HepG2 (cell line): ENCODE measurements at regions not wholly inside any gene's neighbourhood (a gene's known extent, or its start where the extent isn't known, plus 50 kb on each side); places are given as distances from the start of the nearest gene placed in this dataset.

Source experiments
- ATAC-seq: fragments of 200-7000 bp; cut with Tn5 transposase; 3 replicates; pipeline ENCODE4 v1.9.1; 2020; ENCODE audit warnings: mild to moderate bottlenecking, moderate library complexity
- BruUV-seq: library from RNA; stranded (reverse); fragments of 400-500 nt; replicated peaks from 2 replicates; lab custom pipeline; 2021; lab: Mats Ljungman, UMichigan
- CTCF ChIA-PET: fragments of 300-600 bp; formaldehyde crosslinking; extraction: SDS; loops from one replicate; lab custom pipeline; 2021; ENCODE audit warnings: low total read pairs, inconsistent platforms, low intra/inter-chr PET ratio; lab: Yijun Ruan, JAX
- POLR2A ChIA-PET: fragments of 350-600 bp; sonication (Branson Sonifier 250); formaldehyde crosslinking; loops from one replicate; lab custom pipeline; 2020; ENCODE audit warnings: antibody characterized with exemption, inconsistent platforms; lab: Yijun Ruan, JAX
- DNase-seq: peaks from one replicate; pipeline ENCODE4 v3.0.0-alpha.2; 2015; ENCODE audit warnings: low spot score
- FAIRE-seq: peaks from 3 replicates; lab custom pipeline; 2011; peaks lifted over from hg19 to GRCh38; lab: Jason Lieb, UNC
- H2AFZ ChIP-seq: one replicate; pipeline ENCODE4 v1.6.1; 2011; ENCODE audit warnings: low read length, inconsistent platforms
- H3K27ac ChIP-seq: fragments of 300-600 bp; 3 replicates; pipeline ENCODE4 v1.8.0; 2011; ENCODE audit warnings: mixed run types, mild to moderate bottlenecking, mixed read lengths, low read length, inconsistent platforms; ENCODE audit not compliant: insufficient read depth; ENCODE audit errors: extremely low read length
- H3K27me3 ChIP-seq, 2 experiments: fragments of 200-600 bp in 1 of 2; 2 replicates in 1 of 2; 3 replicates in 1 of 2; pipeline versions ENCODE4 v1.6.0 to v1.8.0; 2011; ENCODE audit warnings: low read length in 2 of 2, mild to moderate bottlenecking in 2 of 2, moderate library complexity in 2 of 2, inconsistent platforms in 1 of 2; ENCODE audit not compliant: insufficient read depth in 2 of 2, control insufficient read depth in 1 of 2
- H3K36me3 ChIP-seq, 2 experiments: fragments of 200-600 bp in 1 of 2; replicated peaks in 1 of 2; 2 replicates in 1 of 2; 3 replicates in 1 of 2; pipeline versions ENCODE4 v1.5.1 to v1.8.0; 2011; ENCODE audit warnings: low read length in 2 of 2, inconsistent platforms in 1 of 2; ENCODE audit not compliant: insufficient read depth in 2 of 2, control insufficient read depth in 1 of 2
- H3K4me1 ChIP-seq: 2 replicates; pipeline ENCODE4 v1.5.1; 2012; ENCODE audit warnings: low read length, inconsistent platforms; ENCODE audit not compliant: insufficient read depth
- H3K4me2 ChIP-seq: 2 replicates; pipeline ENCODE4 v1.6.0; 2011; ENCODE audit warnings: low read depth, low read length, inconsistent platforms
- H3K4me3 ChIP-seq, 3 experiments: fragments of 200-600 bp in 1 of 3; sonication (generic), shearing (Covaris generic) in 1 of 3; replicated peaks in 1 of 3; 2 replicates each; pipeline ENCODE4 v1.5.1; 2011 to 2016; ENCODE audit warnings: low read length in 3 of 3, inconsistent platforms in 2 of 3, low read depth in 2 of 3, mild to moderate bottlenecking in 2 of 3, control low read depth in 1 of 3, mixed read lengths in 1 of 3; ENCODE audit not compliant: insufficient read depth in 1 of 3
- H3K79me2 ChIP-seq: one replicate; pipeline ENCODE4 v1.6.1; 2011; ENCODE audit warnings: low read length, inconsistent platforms; ENCODE audit not compliant: insufficient read depth
- H3K9ac ChIP-seq: 2 replicates; pipeline ENCODE4 v1.6.0; 2011; ENCODE audit warnings: mild to moderate bottlenecking, low read depth, low read length, inconsistent platforms; ENCODE audit not compliant: insufficient read depth
- H3K9me3 ChIP-seq: 2 replicates; pipeline ENCODE4 v1.5.1; 2012; ENCODE audit warnings: mild to moderate bottlenecking, low read length
- H4K20me1 ChIP-seq: 2 replicates; pipeline ENCODE4 v1.6.0; 2011; ENCODE audit warnings: inconsistent platforms, mild to moderate bottlenecking, low read length, moderate library complexity; ENCODE audit not compliant: insufficient read depth
- KDM1A ChIP-seq: IDR thresholded peaks from 2 replicates; pipeline ENCODE4 v1.6.1; 2016; ENCODE audit warnings: missing compliant biosample characterization
- MAFG ChIP-seq: sonication (generic); formaldehyde crosslinking; IDR thresholded peaks from 2 replicates; pipeline ENCODE4 v1.5.1; 2020; ENCODE audit warnings: mild to moderate bottlenecking, missing genetic modification reagents
- NAIF1 ChIP-seq: sonication (generic); formaldehyde crosslinking; IDR thresholded peaks from 2 replicates; pipeline ENCODE4 v1.5.0; 2020; ENCODE audit warnings: mild to moderate bottlenecking, missing genetic modification reagents, borderline replicate concordance
- PTBP1 ChIP-seq: fragments of 200-400 bp; formaldehyde crosslinking; IDR thresholded peaks from 2 replicates; pipeline ENCODE4 v1.6.1; 2018; ENCODE audit warnings: low read length, low read depth; ENCODE audit not compliant: poor library complexity, severe bottlenecking
- ZBTB1 ChIP-seq: sonication (generic); formaldehyde crosslinking; IDR thresholded peaks from 2 replicates; pipeline ENCODE4 v1.4.0; 2020; ENCODE audit warnings: missing genetic modification reagents, borderline replicate concordance
- ZNF225 ChIP-seq: sonication (generic); formaldehyde crosslinking; IDR thresholded peaks from 2 replicates; pipeline ENCODE4 v1.4.0; 2020; ENCODE audit warnings: mild to moderate bottlenecking, missing genetic modification reagents
- ZNF333 ChIP-seq: sonication (generic); formaldehyde crosslinking; IDR thresholded peaks from 2 replicates; pipeline ENCODE4 v1.4.0; 2020; ENCODE audit warnings: mild to moderate bottlenecking, missing genetic modification reagents, borderline replicate concordance
- ZSCAN21 ChIP-seq: sonication (generic); formaldehyde crosslinking; IDR thresholded peaks from 2 replicates; pipeline ENCODE4 v1.8.0; 2022; ENCODE audit warnings: mild to moderate bottlenecking, missing genetic modification reagents, moderate library complexity, borderline replicate concordance
- WGBS: methylation state at CpG from one replicate; pipeline ENCODE4 v1.1.6; 2017; ENCODE audit warnings: low lambda C conversion rate; 5-methylcytosine and 5-hydroxymethylcytosine counted together
- in situ Hi-C: cut with HindIII; loops from 2 replicates; pipeline ENCODE4 v1.10.0; 2017; ENCODE audit warnings: low pct_unique_long_range_greater_than_20kb; ENCODE audit not compliant: extremely low pct_ligation_motif_present
- intact Hi-C: fragments of 100-400 bp; cut with micrococcal nuclease; formaldehyde crosslinking; loops from one replicate; pipeline ENCODE4 v1.10.0; 2022; ENCODE audit not compliant: unreplicated experiment
- TF ChIP-seq, protein P1 (sequence below): IDR thresholded peaks from 2 replicates; pipeline ENCODE4 v1.6.1; 2016; ENCODE audit warnings: missing biosample characterization, missing genetic modification reagents, low read depth

- TF ChIP-seq ZSCAN21 (no peak), NAIF1 (CRISPR knock-in tag) (no peak)
- TF ChIP-seq, protein P1, sequence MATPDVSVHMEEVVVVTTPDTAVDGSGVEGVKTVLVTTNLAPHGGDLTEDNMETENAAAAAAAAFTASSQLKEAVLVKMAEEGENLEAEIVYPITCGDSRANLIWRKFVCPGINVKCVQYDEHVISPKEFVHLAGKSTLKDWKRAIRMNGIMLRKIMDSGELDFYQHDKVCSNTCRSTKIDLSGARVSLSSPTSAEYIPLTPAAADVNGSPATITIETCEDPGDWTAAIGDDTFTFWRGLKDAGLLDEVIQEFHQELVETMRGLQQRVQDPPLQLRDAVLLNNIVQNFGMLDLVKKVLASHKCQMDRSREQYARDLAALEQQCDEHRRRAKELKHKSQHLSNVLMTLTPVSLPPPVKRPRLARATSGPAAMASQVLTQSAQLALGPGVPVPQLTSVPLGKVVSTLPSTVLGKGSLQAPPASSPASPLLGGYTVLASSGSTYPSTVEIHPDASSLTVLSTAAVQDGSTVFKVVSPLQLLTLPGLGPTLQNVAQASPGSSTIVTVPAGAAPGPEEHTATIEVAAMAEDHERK (CRISPR knock-in tag): no peak
These were observed 134.7 kb upstream of the CCDC150 start (continued) for GRCh38 chr2:196504788-196505187.

DNA sequence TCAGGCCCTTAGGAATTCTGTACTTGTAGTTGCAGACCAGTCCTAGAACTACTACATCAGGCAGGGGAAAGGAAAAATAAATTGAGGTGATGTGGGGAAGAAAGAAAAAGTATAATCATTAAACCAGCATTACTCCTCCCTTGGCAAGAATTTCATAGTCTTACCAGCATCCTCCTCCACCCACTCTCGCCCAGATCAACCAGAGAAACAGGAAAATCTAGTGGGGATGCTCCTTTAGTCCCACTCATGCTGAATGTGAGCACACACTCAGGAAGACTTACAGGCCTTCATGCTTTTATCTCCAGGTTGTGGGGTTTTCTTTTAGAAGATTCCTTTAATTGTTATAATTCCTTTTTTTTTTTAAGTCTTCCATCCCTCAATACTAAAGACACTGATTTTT, 129.3 kb upstream of the CCDC150 start:
- H4K20me1 ChIP-seq: no peaks in the 10 kb centered on the region
- no peaks in the 10 kb centered on the region for H3K36me3 ChIP-seq
- no peak for FAIRE-seq
- ChIA-PET CTCF (no interaction called here), POLR2A (no interaction called here)
- no peak overlapping the region for H3K27ac ChIP-seq
- in situ Hi-C loops (no loop called here), intact Hi-C loops (no loop called here)
- H3K4me3 ChIP-seq: no peak overlapping the region
- no peak for ATAC-seq
- no peaks in the 10 kb centered on the region for H3K9me3 ChIP-seq
- H2AFZ ChIP-seq: no peak overlapping the region
- no TSS peak for BruUV-seq
- H3K9ac ChIP-seq: no peak overlapping the region
- WGBS: 4% methylated on average over 1 of the region's 1 CpG
- H3K27me3 ChIP-seq: peaks cover 0 to 17% of the 10 kb centered on the region in 2 experiments; a peak in 2 of 5 replicates
- no peak for TF ChIP-seq ZBTB1 (CRISPR knock-in tag)
- no peak for TF ChIP-seq PTBP1
- TF ChIP-seq ZNF225 (CRISPR knock-in tag): no peak
- no peak for TF ChIP-seq ZNF333 (CRISPR knock-in tag)
- TF ChIP-seq MAFG: no peak
- no peak for TF ChIP-seq KDM1A (CRISPR knock-in tag)
- H3K79me2 ChIP-seq: no peaks in the 10 kb centered on the region
- H3K4me1 ChIP-seq: no peaks in the 10 kb centered on the region
- H3K4me2 ChIP-seq: no peak overlapping the region
- DNase-seq: no peak
